ENCODE measurements at regions not wholly inside any gene's neighbourhood (a gene's known extent, or its start where the extent isn't known, plus 50 kb on each side); places are given as distances from the start of the nearest gene placed in this dataset.

- no peak for DNase-seq (ENCODE audit: low read depth)
- TF ChIP-seq CTCF (IDR thresholded peaks at IDR 0.05; ENCODE audit: control insufficient read depth, extremely low read depth, insufficient read depth): no peak
- no peak overlapping the region for H3K4me3 ChIP-seq (ENCODE audit: low read depth, low read length)
Measured at GRCh38 chr5:85741972-85742371, 875.8 kb upstream of the COX7C start.

GRCh38 chr5:85760519-85760918 lies 857.2 kb upstream of the COX7C start:
- no peak for TF ChIP-seq CTCF (IDR thresholded peaks at IDR 0.05; ENCODE audit: control insufficient read depth, extremely low read depth, insufficient read depth)
- H3K4me3 ChIP-seq (ENCODE audit: low read depth, low read length): no peak overlapping the region
- no peak for DNase-seq (ENCODE audit: low read depth)

GRCh38 chr5:85769347-85769746 lies 848.4 kb upstream of the COX7C start:
- no peak for TF ChIP-seq CTCF (IDR thresholded peaks at IDR 0.05; ENCODE audit: control insufficient read depth, extremely low read depth, insufficient read depth)

GRCh38 chr5:85784746-85785145 lies 833.0 kb upstream of the COX7C start:
- H3K4me3 ChIP-seq (ENCODE audit: low read depth, low read length): no peak overlapping the region
- DNase-seq (ENCODE audit: low read depth): no peak
- TF ChIP-seq CTCF (IDR thresholded peaks at IDR 0.05; ENCODE audit: control insufficient read depth, extremely low read depth, insufficient read depth): no peak

More at GRCh38 chr5:85769347-85769746, 848.4 kb upstream of the COX7C start:
- H3K4me3 ChIP-seq (ENCODE audit: low read depth, low read length): no peak overlapping the region
- DNase-seq (ENCODE audit: low read depth): no peak

GRCh38 chr5:85813146-85813545 lies 804.6 kb upstream of the COX7C start:
- DNase-seq (ENCODE audit: low read depth): no peak
- TF ChIP-seq CTCF (IDR thresholded peaks at IDR 0.05; ENCODE audit: control insufficient read depth, extremely low read depth, insufficient read depth): no peak
- H3K4me3 ChIP-seq (ENCODE audit: low read depth, low read length): no peak overlapping the region

- no peak overlapping the region for H3K4me3 ChIP-seq (ENCODE audit: low read depth, low read length)
- TF ChIP-seq CTCF (IDR thresholded peaks at IDR 0.05; ENCODE audit: control insufficient read depth, extremely low read depth, insufficient read depth): no peak
- no peak for DNase-seq (ENCODE audit: low read depth)
Measured at GRCh38 chr5:85814596-85814995, 803.1 kb upstream of the COX7C start.

Measured in LNCaP clone FGC (cell line).